ENCODE measurements at regions not wholly inside any gene's neighbourhood (a gene's known extent, or its start where the extent isn't known, plus 50 kb on each side); places are given as distances from the start of the nearest gene placed in this dataset.
"Not testable (repeated sequence)": the region's sequence is repeated elsewhere in the genome, so short reads cannot be mapped to it uniquely, and the experiment has no call there.

GRCh38 chr5:87729781-87730180 lies 317.1 kb upstream of the CCNH start:
- no peak for DNase-seq (ENCODE audit: extremely low read depth, low read depth)
- TF ChIP-seq CTCF (IDR thresholded peaks at IDR 0.05; ENCODE audit: low read depth, low read length, missing control alignments) = no peak
- H3K4me3 ChIP-seq (replicated peaks; ENCODE audit: low read depth, low read length) = no peak overlapping the region

GRCh38 chr5:87722286-87722685 lies 309.6 kb upstream of the CCNH start:
- H3K4me3 ChIP-seq (replicated peaks; ENCODE audit: low read depth, low read length) = no peak overlapping the region
- TF ChIP-seq CTCF (IDR thresholded peaks at IDR 0.05; ENCODE audit: low read depth, low read length, missing control alignments) = no peak
- DNase-seq (ENCODE audit: extremely low read depth, low read depth) = no peak

DNA sequence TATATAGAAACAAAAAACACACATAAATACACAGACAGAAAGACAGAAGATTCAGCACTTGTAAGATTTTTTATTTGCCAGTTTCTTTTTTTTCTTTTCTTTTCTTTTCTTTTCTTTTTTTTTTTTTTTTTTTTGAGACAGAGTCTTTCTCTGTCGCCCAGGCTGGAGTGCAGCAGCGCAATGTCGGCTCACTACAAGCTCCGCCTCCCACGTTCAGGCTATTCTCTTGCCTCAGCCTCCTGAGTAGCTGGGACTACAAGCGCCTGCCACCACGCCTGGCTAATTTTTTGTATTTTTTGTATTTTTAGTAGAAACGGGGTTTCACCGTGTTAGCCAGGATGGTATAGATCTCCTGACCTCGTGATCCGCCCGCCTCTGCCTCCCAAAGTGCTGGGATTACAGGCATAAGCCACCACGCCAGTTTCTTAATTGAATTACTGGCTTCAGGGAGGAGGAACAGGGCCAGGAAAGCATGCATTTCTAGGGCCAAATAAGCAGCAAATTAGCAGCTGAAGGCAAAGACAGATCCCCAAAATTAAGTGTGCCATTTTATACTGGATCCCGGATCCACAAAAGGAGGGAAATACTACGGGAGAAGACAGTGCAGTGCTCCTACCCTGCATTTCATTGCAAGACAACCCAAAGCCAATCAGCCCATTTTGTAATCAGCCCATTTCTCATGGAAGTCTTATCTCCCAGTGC lies 305.6 kb upstream of the CCNH start:
- not testable (repeated sequence) for DNase-seq (ENCODE audit: extremely low read depth, low read depth); H3K4me3 ChIP-seq (replicated peaks; ENCODE audit: low read depth, low read length)

GRCh38 chr5:87717761-87718160 lies 305.0 kb upstream of the CCNH start:
- DNase-seq (ENCODE audit: extremely low read depth, low read depth) = no peak
- no peak overlapping the region for H3K4me3 ChIP-seq (replicated peaks; ENCODE audit: low read depth, low read length)
- TF ChIP-seq CTCF (IDR thresholded peaks at IDR 0.05; ENCODE audit: low read depth, low read length, missing control alignments) = no peak

DNA sequence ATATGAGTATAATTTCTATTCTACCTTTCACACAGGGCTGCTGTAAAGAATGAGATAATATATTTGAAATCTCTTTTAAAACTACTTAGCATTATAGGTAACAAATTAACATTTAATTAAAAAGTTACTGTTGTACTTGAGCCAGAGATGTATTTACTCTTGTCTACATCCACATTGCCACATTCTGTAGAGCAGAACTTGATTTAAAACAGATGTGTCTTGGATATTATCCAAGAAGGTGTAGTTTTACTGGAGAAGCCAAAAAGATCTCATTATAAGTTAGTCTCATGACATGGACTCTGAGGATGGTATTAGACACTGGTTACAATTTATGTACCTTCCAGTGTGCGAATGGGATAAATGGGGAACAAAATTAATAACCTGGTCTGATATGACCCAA lies 293.1 kb upstream of the CCNH start:
- no peak for TF ChIP-seq CTCF (IDR thresholded peaks at IDR 0.05; ENCODE audit: low read depth, low read length, missing control alignments)
- no peak for DNase-seq (ENCODE audit: extremely low read depth, low read depth)
- H3K4me3 ChIP-seq (replicated peaks; ENCODE audit: low read depth, low read length) = no peak overlapping the region

DNA sequence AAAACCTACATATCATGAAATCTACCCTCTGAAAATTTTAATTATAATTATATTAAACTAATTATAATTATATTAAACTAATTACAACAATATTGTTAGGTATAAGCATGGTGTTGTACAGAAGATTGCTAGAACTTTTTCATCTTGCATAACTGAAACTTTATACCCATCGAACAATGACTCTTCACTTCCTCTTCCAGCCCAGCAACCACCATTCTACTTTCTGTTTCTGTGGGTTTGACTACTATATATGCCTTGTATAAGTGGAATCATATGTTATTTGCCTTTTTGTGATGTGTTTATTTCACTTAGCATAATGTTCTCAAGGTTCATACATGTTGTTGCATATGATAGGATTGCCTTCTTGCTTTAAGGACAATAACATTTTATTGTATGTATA lies 274.2 kb upstream of the CCNH start:
- TF ChIP-seq CTCF (IDR thresholded peaks at IDR 0.05; ENCODE audit: low read depth, low read length, missing control alignments) = no peak
- DNase-seq (ENCODE audit: extremely low read depth, low read depth) = no peak
- H3K4me3 ChIP-seq (replicated peaks; ENCODE audit: low read depth, low read length) = no peak overlapping the region

DNA sequence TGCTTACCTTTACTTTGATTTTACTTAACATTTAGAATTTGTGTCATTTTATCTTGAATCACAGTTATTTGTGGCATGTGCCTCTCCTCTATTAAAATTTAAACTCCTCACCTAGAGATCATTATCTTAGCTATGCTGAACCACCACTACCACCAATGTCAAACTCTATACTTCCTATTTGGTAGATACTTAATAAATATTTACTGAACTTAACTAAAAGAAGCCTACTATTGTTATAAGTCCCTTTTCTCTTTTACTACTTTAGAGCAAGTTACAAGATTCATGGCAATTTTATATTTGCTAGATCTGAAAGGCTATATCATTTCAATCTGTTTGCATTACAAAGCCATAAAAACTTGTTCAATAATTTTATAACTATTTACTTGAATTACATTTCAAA lies 273.3 kb upstream of the CCNH start:
- no peak for TF ChIP-seq CTCF (IDR thresholded peaks at IDR 0.05; ENCODE audit: low read depth, low read length, missing control alignments)
- H3K4me3 ChIP-seq (replicated peaks; ENCODE audit: low read depth, low read length) = no peak overlapping the region
- DNase-seq (ENCODE audit: extremely low read depth, low read depth) = no peak

Measured in HFF-Myc (cell line).